ENCODE measurements at regions not wholly inside any gene's neighbourhood (a gene's known extent, or its start where the extent isn't known, plus 50 kb on each side); places are given as distances from the start of the nearest gene placed in this dataset.
"Not testable (repeated sequence)": the region's sequence is repeated elsewhere in the genome, so short reads cannot be mapped to it uniquely, and the experiment has no call there.

GRCh38 chrX:104513162-104513561 is 52.8 kb upstream of the IL1RAPL2 start:
- DNase-seq: no peak

GRCh38 chrX:104510801-104511200 is 55.2 kb upstream of the IL1RAPL2 start:
- DNase-seq: no peak

GRCh38 chrX:104502460-104502859 is 63.5 kb upstream of the IL1RAPL2 start:
- no peak for DNase-seq

- no peak for DNase-seq
Measured at GRCh38 chrX:104488811-104489210, 77.2 kb upstream of the IL1RAPL2 start.

- DNase-seq: no peak
Measured at GRCh38 chrX:104486691-104487090, 79.3 kb upstream of the IL1RAPL2 start.

GRCh38 chrX:104482757-104483156 is 83.2 kb upstream of the IL1RAPL2 start:
- DNase-seq: no peak

GRCh38 chrX:104469771-104470170 is 96.2 kb upstream of the IL1RAPL2 start:
- no peak for DNase-seq

GRCh38 chrX:104459796-104460195 is 106.2 kb upstream of the IL1RAPL2 start:
- no peak for DNase-seq

GRCh38 chrX:104457130-104457529 is 108.9 kb upstream of the IL1RAPL2 start:
- not testable (repeated sequence) for DNase-seq

- no peak for DNase-seq
Measured at GRCh38 chrX:104450316-104450715, 115.7 kb upstream of the IL1RAPL2 start.

GRCh38 chrX:104445591-104445990 is 120.4 kb upstream of the IL1RAPL2 start:
- DNase-seq: no peak

- no peak for DNase-seq
Measured at GRCh38 chrX:104435249-104435648, 130.8 kb upstream of the IL1RAPL2 start.

- DNase-seq: no peak
Measured at GRCh38 chrX:104432321-104432720, 133.7 kb upstream of the IL1RAPL2 start.

GRCh38 chrX:104430742-104431119 is 135.3 kb upstream of the IL1RAPL2 start:
- DNase-seq: no peak

- DNase-seq: no peak
Measured at GRCh38 chrX:104430072-104430741, 135.8 kb upstream of the IL1RAPL2 start.

- DNase-seq: no peak
Measured at GRCh38 chrX:104428231-104428630, 137.8 kb upstream of the IL1RAPL2 start.

- no peak for DNase-seq
Measured at GRCh38 chrX:104427693-104428092, 138.3 kb upstream of the IL1RAPL2 start.

GRCh38 chrX:104427073-104427472 is 138.9 kb upstream of the IL1RAPL2 start:
- DNase-seq: no peak

- no peak for DNase-seq
Measured at GRCh38 chrX:104420907-104421306, 145.1 kb upstream of the IL1RAPL2 start.

- no peak for DNase-seq
Measured at GRCh38 chrX:104419926-104420325, 146.1 kb upstream of the IL1RAPL2 start.

- no peak for DNase-seq
Measured at GRCh38 chrX:104419211-104419610, 146.8 kb upstream of the IL1RAPL2 start.

GRCh38 chrX:104411800-104412199 is 154.2 kb upstream of the IL1RAPL2 start:
- DNase-seq: no peak

- DNase-seq: no peak
Measured at GRCh38 chrX:104400387-104400786, 145.7 kb upstream of the ESX1 start.

GRCh38 chrX:104392350-104392749 is 137.6 kb upstream of the ESX1 start:
- no peak for DNase-seq

- no peak for DNase-seq
Measured at GRCh38 chrX:104391906-104392305, 137.2 kb upstream of the ESX1 start.

Data from activated CD4-positive, alpha-beta T cell treated with anti-CD3 and anti-CD28 coated beads, Interleukin-2, amount 50 U/mL, for 16 hours (primary cell).